HepG2 (cell line): ENCODE measurements at regions not wholly inside any gene's neighbourhood (a gene's known extent, or its start where the extent isn't known, plus 50 kb on each side); places are given as distances from the start of the nearest gene placed in this dataset.

Experiments
- ATAC-seq: fragments of 200-7000 bp; cut with Tn5 transposase; 3 replicates; pipeline ENCODE4 v1.9.1; 2020; ENCODE audit warnings: mild to moderate bottlenecking, moderate library complexity
- BruUV-seq: library from RNA; stranded (reverse); fragments of 400-500 nt; replicated peaks from 2 replicates; lab custom pipeline; 2021; lab: Mats Ljungman, UMichigan
- CTCF ChIA-PET: fragments of 300-600 bp; formaldehyde crosslinking; extraction: SDS; loops from one replicate; lab custom pipeline; 2021; ENCODE audit warnings: low total read pairs, inconsistent platforms, low intra/inter-chr PET ratio; lab: Yijun Ruan, JAX
- POLR2A ChIA-PET: fragments of 350-600 bp; sonication (Branson Sonifier 250); formaldehyde crosslinking; loops from one replicate; lab custom pipeline; 2020; ENCODE audit warnings: antibody characterized with exemption, inconsistent platforms; lab: Yijun Ruan, JAX
- DNase-seq: peaks from one replicate; pipeline ENCODE4 v3.0.0-alpha.2; 2015; ENCODE audit warnings: low spot score
- FAIRE-seq: peaks from 3 replicates; lab custom pipeline; 2011; peaks lifted over from hg19 to GRCh38; lab: Jason Lieb, UNC
- H2AFZ ChIP-seq: one replicate; pipeline ENCODE4 v1.6.1; 2011; ENCODE audit warnings: low read length, inconsistent platforms
- H3K27ac ChIP-seq: fragments of 300-600 bp; 3 replicates; pipeline ENCODE4 v1.8.0; 2011; ENCODE audit warnings: mixed run types, mild to moderate bottlenecking, mixed read lengths, low read length, inconsistent platforms; ENCODE audit not compliant: insufficient read depth; ENCODE audit errors: extremely low read length
- H3K27me3 ChIP-seq, 2 experiments: fragments of 200-600 bp in 1 of 2; 2 replicates in 1 of 2; 3 replicates in 1 of 2; pipeline versions ENCODE4 v1.6.0 to v1.8.0; 2011; ENCODE audit warnings: low read length in 2 of 2, mild to moderate bottlenecking in 2 of 2, moderate library complexity in 2 of 2, inconsistent platforms in 1 of 2; ENCODE audit not compliant: insufficient read depth in 2 of 2, control insufficient read depth in 1 of 2
- H3K36me3 ChIP-seq, 2 experiments: fragments of 200-600 bp in 1 of 2; replicated peaks in 1 of 2; 2 replicates in 1 of 2; 3 replicates in 1 of 2; pipeline versions ENCODE4 v1.5.1 to v1.8.0; 2011; ENCODE audit warnings: low read length in 2 of 2, inconsistent platforms in 1 of 2; ENCODE audit not compliant: insufficient read depth in 2 of 2, control insufficient read depth in 1 of 2
- H3K4me1 ChIP-seq: 2 replicates; pipeline ENCODE4 v1.5.1; 2012; ENCODE audit warnings: low read length, inconsistent platforms; ENCODE audit not compliant: insufficient read depth
- H3K4me2 ChIP-seq: 2 replicates; pipeline ENCODE4 v1.6.0; 2011; ENCODE audit warnings: low read depth, low read length, inconsistent platforms
- H3K4me3 ChIP-seq, 3 experiments: fragments of 200-600 bp in 1 of 3; sonication (generic), shearing (Covaris generic) in 1 of 3; replicated peaks in 1 of 3; 2 replicates each; pipeline ENCODE4 v1.5.1; 2011 to 2016; ENCODE audit warnings: low read length in 3 of 3, inconsistent platforms in 2 of 3, low read depth in 2 of 3, mild to moderate bottlenecking in 2 of 3, control low read depth in 1 of 3, mixed read lengths in 1 of 3; ENCODE audit not compliant: insufficient read depth in 1 of 3
- H3K79me2 ChIP-seq: one replicate; pipeline ENCODE4 v1.6.1; 2011; ENCODE audit warnings: low read length, inconsistent platforms; ENCODE audit not compliant: insufficient read depth
- H3K9ac ChIP-seq: 2 replicates; pipeline ENCODE4 v1.6.0; 2011; ENCODE audit warnings: mild to moderate bottlenecking, low read depth, low read length, inconsistent platforms; ENCODE audit not compliant: insufficient read depth
- H3K9me3 ChIP-seq: 2 replicates; pipeline ENCODE4 v1.5.1; 2012; ENCODE audit warnings: mild to moderate bottlenecking, low read length
- H4K20me1 ChIP-seq: 2 replicates; pipeline ENCODE4 v1.6.0; 2011; ENCODE audit warnings: inconsistent platforms, mild to moderate bottlenecking, low read length, moderate library complexity; ENCODE audit not compliant: insufficient read depth
- AHR ChIP-seq: IDR thresholded peaks from 2 replicates; pipeline ENCODE4 v1.6.1; 2018; ENCODE audit warnings: missing genetic modification reagents, missing compliant biosample characterization
- ARNT ChIP-seq: fragments of 450-650 bp; IDR thresholded peaks from 2 replicates; pipeline ENCODE4 v1.6.1; 2017
- CEBPZ ChIP-seq: IDR thresholded peaks from 2 replicates; pipeline ENCODE4 v1.6.1; 2012; ENCODE audit warnings: low read length, improper control_type of control experiment
- FLYWCH1 ChIP-seq: sonication (generic); formaldehyde crosslinking; IDR thresholded peaks from 2 replicates; pipeline ENCODE4 v1.8.1; 2023; ENCODE audit warnings: mild to moderate bottlenecking, missing genetic modification reagents
- HCFC1 ChIP-seq: fragments of 150-350 bp; IDR thresholded peaks from 2 replicates; pipeline ENCODE4 v1.6.1; 2014; ENCODE audit warnings: low read depth, low read length
- ISL2 ChIP-seq: sonication (generic); formaldehyde crosslinking; IDR thresholded peaks from 2 replicates; pipeline ENCODE4 v1.5.0; 2020; ENCODE audit warnings: missing genetic modification reagents
- MAZ ChIP-seq, 2 experiments: sonication (generic) in 1 of 2; formaldehyde crosslinking in 1 of 2; IDR thresholded peaks; 2 replicates each; pipeline versions ENCODE4 v1.5.0 to v1.6.1; 2012 to 2020; ENCODE audit warnings: low read depth in 2 of 2, mild to moderate bottlenecking in 2 of 2, borderline replicate concordance in 1 of 2, improper control_type of control experiment in 1 of 2, low read length in 1 of 2, missing genetic modification reagents in 1 of 2, moderate library complexity in 1 of 2
- PHF8 ChIP-seq: sonication (generic); formaldehyde crosslinking; IDR thresholded peaks from 2 replicates; pipeline ENCODE4 v1.5.0; 2020; ENCODE audit warnings: missing genetic modification reagents
- RXRA ChIP-seq: sonication (generic); formaldehyde crosslinking; IDR thresholded peaks from 2 replicates; pipeline ENCODE4 v1.5.1; 2020; ENCODE audit warnings: missing genetic modification reagents
- TAF1 ChIP-seq: sonication (generic); formaldehyde crosslinking; IDR thresholded peaks from 2 replicates; pipeline ENCODE4 v1.4.0; 2020; ENCODE audit warnings: missing genetic modification reagents
- WIZ ChIP-seq: sonication (generic); formaldehyde crosslinking; IDR thresholded peaks from 2 replicates; pipeline ENCODE4 v1.5.1; 2020; ENCODE audit warnings: mild to moderate bottlenecking, missing genetic modification reagents
- ZFP36L2 ChIP-seq: sonication (generic); formaldehyde crosslinking; IDR thresholded peaks from 2 replicates; pipeline ENCODE4 v1.4.0; 2020; ENCODE audit warnings: missing genetic modification reagents
- ZNF143 ChIP-seq: sonication (generic); formaldehyde crosslinking; IDR thresholded peaks from 2 replicates; pipeline ENCODE4 v1.4.0; 2020; ENCODE audit warnings: missing genetic modification reagents
- ZNF512 ChIP-seq: sonication (generic); formaldehyde crosslinking; IDR thresholded peaks from 2 replicates; pipeline ENCODE4 v1.4.0; 2020; ENCODE audit warnings: mild to moderate bottlenecking, missing genetic modification reagents
- ZNF598 ChIP-seq: sonication (generic); formaldehyde crosslinking; IDR thresholded peaks from 2 replicates; pipeline ENCODE4 v1.5.1; 2020; ENCODE audit warnings: mild to moderate bottlenecking, missing genetic modification reagents, borderline replicate concordance
- WGBS: methylation state at CpG from one replicate; pipeline ENCODE4 v1.1.6; 2017; ENCODE audit warnings: low lambda C conversion rate; 5-methylcytosine and 5-hydroxymethylcytosine counted together
- in situ Hi-C: cut with HindIII; loops from 2 replicates; pipeline ENCODE4 v1.10.0; 2017; ENCODE audit warnings: low pct_unique_long_range_greater_than_20kb; ENCODE audit not compliant: extremely low pct_ligation_motif_present
- intact Hi-C: fragments of 100-400 bp; cut with micrococcal nuclease; formaldehyde crosslinking; loops from one replicate; pipeline ENCODE4 v1.10.0; 2022; ENCODE audit not compliant: unreplicated experiment

- Histone ChIP-seq H3K36me3 (no peaks in the 10 kb centered on the region), H2AFZ (no peak overlapping the region), H3K79me2 (no peaks in the 10 kb centered on the region), H3K9ac (no peak overlapping the region), H4K20me1 (no peaks in the 10 kb centered on the region), H3K4me1 (no peaks in the 10 kb centered on the region), H3K9me3 (no peaks in the 10 kb centered on the region; the same call in 1 of the 2 replicates), H3K4me3 (no peak overlapping the region), H3K4me2 (no peak overlapping the region), H3K27ac (no peak overlapping the region), H3K27me3 (no peaks in the 10 kb centered on the region)
- in situ Hi-C loops: no loop called here
- 0% methylated on average over 3 of the region's 3 CpGs for WGBS
- intact Hi-C loops: no loop called here
- DNase-seq: no peak
- ATAC-seq: no peak
- FAIRE-seq: no peak
- POLR2A ChIA-PET: no interaction called here
- CTCF ChIA-PET: no interaction called here
- no TSS peak for BruUV-seq
- TF ChIP-seq AHR: no peak
- no peak for TF ChIP-seq PHF8 (CRISPR knock-in tag)
- TF ChIP-seq CEBPZ: no peak
- no peak for TF ChIP-seq ZNF143 (CRISPR knock-in tag)
- TF ChIP-seq TAF1: no peak
- TF ChIP-seq HCFC1: no peak
- no peak for TF ChIP-seq ZNF512
- no peak for TF ChIP-seq ZNF598 (CRISPR knock-in tag)
- no peak for TF ChIP-seq ISL2 (CRISPR knock-in tag)
- TF ChIP-seq WIZ (CRISPR knock-in tag): no peak
- no peak for TF ChIP-seq FLYWCH1 (CRISPR knock-in tag)
- TF ChIP-seq RXRA (CRISPR knock-in tag): no peak
- no peak for TF ChIP-seq ZFP36L2 (CRISPR knock-in tag)
- no peak for TF ChIP-seq ARNT
- TF ChIP-seq MAZ (IDR thresholded peaks at IDR 0.05; ENCODE audit: borderline replicate concordance, low read depth, low read length): no peak
- no peak for TF ChIP-seq MAZ (CRISPR knock-in tag; IDR thresholded peaks at IDR 0.05; ENCODE audit: low read depth)
Observed at GRCh38 chr5:89866410-89866809, 543.1 kb downstream of the CETN3 start.
